Lower leg skin (tissue), 3 donors: ENCODE measurements at regions not wholly inside any gene's neighbourhood (a gene's known extent, or its start where the extent isn't known, plus 50 kb on each side); places are given as distances from the start of the nearest gene placed in this dataset.

Experiments
- POLR2A ChIP-seq, 2 donors: fragments of 450-650 bp; IDR thresholded peaks; one replicate each; pipeline ENCODE4 v1.6.1; 2016 to 2017; ENCODE audit warnings: antibody characterized with exemption in 2 of 2, mild to moderate bottlenecking in 1 of 2, moderate library complexity in 1 of 2
- TF ChIP-seq, protein P1 (sequence below), 3 donors: fragments of 450-650 bp; IDR thresholded peaks; one replicate each; pipeline ENCODE4 v1.5.1; 2016; ENCODE audit warnings: antibody characterized with exemption in 3 of 3, mild to moderate bottlenecking in 3 of 3, moderate library complexity in 2 of 3

DNA sequence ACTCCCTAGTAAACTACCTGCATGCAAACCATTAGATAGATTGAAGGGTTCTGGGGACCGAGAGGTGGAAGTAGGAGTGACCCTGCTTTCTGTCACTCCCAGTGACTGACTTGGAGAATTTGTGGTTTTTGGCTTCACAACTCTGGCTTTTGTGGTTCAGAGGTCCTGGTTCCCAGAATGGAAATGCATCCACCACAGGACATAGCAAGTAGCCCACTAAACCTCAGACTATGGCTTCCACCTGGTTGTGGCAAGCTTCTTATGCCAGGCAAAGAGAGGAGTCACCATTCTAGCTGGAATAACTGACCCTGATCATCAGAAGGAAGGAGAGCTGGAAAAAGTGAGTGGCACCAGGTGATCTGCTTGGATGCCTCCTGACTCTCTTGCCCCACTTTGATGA lies 162.4 kb upstream of the TMEM260 start:
- TF ChIP-seq, protein P1, sequence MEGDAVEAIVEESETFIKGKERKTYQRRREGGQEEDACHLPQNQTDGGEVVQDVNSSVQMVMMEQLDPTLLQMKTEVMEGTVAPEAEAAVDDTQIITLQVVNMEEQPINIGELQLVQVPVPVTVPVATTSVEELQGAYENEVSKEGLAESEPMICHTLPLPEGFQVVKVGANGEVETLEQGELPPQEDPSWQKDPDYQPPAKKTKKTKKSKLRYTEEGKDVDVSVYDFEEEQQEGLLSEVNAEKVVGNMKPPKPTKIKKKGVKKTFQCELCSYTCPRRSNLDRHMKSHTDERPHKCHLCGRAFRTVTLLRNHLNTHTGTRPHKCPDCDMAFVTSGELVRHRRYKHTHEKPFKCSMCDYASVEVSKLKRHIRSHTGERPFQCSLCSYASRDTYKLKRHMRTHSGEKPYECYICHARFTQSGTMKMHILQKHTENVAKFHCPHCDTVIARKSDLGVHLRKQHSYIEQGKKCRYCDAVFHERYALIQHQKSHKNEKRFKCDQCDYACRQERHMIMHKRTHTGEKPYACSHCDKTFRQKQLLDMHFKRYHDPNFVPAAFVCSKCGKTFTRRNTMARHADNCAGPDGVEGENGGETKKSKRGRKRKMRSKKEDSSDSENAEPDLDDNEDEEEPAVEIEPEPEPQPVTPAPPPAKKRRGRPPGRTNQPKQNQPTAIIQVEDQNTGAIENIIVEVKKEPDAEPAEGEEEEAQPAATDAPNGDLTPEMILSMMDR (IDR thresholded peaks at IDR 0.05) = no peak
- TF ChIP-seq POLR2A (IDR thresholded peaks at IDR 0.05) = no peak
